ENCODE measurements at regions not wholly inside any gene's neighbourhood (a gene's known extent, or its start where the extent isn't known, plus 50 kb on each side); places are given as distances from the start of the nearest gene placed in this dataset.

DNA sequence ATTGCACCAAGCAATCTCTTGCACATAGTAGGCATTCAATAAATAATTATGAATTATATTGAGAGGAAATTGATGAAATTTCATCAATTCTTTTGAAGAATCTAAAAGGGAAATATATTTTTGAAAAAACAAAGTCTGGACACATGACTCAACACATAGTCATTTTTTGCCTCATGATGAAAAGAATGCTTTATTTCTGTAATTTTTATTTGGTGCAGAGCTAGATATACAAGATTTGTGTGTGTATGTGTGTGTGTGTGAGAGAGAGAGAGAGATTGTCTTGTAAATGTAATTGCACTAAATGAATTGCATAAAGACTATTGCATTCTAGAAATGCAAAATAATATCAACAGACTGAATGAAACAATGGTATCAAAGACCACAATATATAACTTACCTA is 206.2 kb upstream of the C1orf87 start:
- H3K27me3 ChIP-seq (ENCODE audit: control insufficient read depth, insufficient read depth, low read length) = no peaks in the 10 kb centered on the region
- DNase-seq (ENCODE audit: low read depth, low spot score) = no peak
- no peak for TF ChIP-seq CTCF (IDR thresholded peaks at IDR 0.05; ENCODE audit: low read depth, low read length)
- H3K9me3 ChIP-seq (ENCODE audit: control insufficient read depth, insufficient read depth, low read length) = no peaks in the 10 kb centered on the region
- ChIA-PET POLR2A (no interaction called here), CTCF (no interaction called here)
- H3K27ac ChIP-seq (ENCODE audit: low read depth, low read length) = no peak overlapping the region
- no peak overlapping the region for H3K4me3 ChIP-seq (ENCODE audit: low read depth, low read length)

DNA sequence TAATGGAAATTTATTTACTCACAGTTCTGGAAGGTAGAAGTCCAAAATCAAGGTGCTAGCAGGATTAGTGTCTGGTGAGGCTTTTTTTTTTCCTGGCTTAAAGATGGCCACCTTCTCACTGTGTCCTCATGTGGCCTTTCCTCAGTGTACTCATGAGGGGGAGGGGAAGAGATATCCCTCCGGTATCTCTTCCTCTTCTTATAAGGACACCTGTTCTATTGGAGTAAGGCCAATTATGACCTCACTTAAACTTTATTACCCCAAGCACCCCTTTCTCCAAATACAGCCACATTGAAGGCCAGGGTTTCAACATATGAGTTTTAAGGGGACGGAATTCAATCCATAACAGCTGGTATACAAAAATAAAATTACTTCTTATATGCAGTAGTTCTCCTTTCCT is 203.7 kb upstream of the C1orf87 start:
- no peaks in the 10 kb centered on the region for H3K9me3 ChIP-seq (ENCODE audit: control insufficient read depth, insufficient read depth, low read length)
- no peak overlapping the region for H3K4me3 ChIP-seq (ENCODE audit: low read depth, low read length)
- ChIA-PET CTCF (no interaction called here), POLR2A (no interaction called here)
- H3K27ac ChIP-seq (ENCODE audit: low read depth, low read length) = no peak overlapping the region
- no peak for DNase-seq (ENCODE audit: low read depth, low spot score)
- TF ChIP-seq CTCF (IDR thresholded peaks at IDR 0.05; ENCODE audit: low read depth, low read length) = no peak
- H3K27me3 ChIP-seq (ENCODE audit: control insufficient read depth, insufficient read depth, low read length) = no peaks in the 10 kb centered on the region

GRCh38 chr1:60274422-60275290 is 201.1 kb upstream of the C1orf87 start:
- H3K27me3 ChIP-seq (ENCODE audit: control insufficient read depth, insufficient read depth, low read length) = no peaks in the 10 kb centered on the region
- POLR2A ChIA-PET = no interaction called here
- no peak for DNase-seq (ENCODE audit: low read depth, low spot score)
- no peak overlapping the region for H3K4me3 ChIP-seq (ENCODE audit: low read depth, low read length)
- no peaks in the 10 kb centered on the region; the same call in 1 of the 2 replicates for H3K9me3 ChIP-seq (ENCODE audit: control insufficient read depth, insufficient read depth, low read length)
- CTCF ChIA-PET = interaction anchor here (1.3 kb wide), 1 partner anchor 303 kb away, joined by 5 read pairs; no protein-coding TSS in a partner anchor
- no peak overlapping the region for H3K27ac ChIP-seq (ENCODE audit: low read depth, low read length)
- TF ChIP-seq CTCF (IDR thresholded peaks at IDR 0.05; ENCODE audit: low read depth, low read length) = no peak

- TF ChIP-seq CTCF (IDR thresholded peaks at IDR 0.05; ENCODE audit: low read depth, low read length) = no peak
- no peak overlapping the region for H3K27ac ChIP-seq (ENCODE audit: low read depth, low read length)
- POLR2A ChIA-PET = no interaction called here
- no peaks in the 10 kb centered on the region; the same call in 1 of the 2 replicates for H3K9me3 ChIP-seq (ENCODE audit: control insufficient read depth, insufficient read depth, low read length)
- no peaks in the 10 kb centered on the region for H3K27me3 ChIP-seq (ENCODE audit: control insufficient read depth, insufficient read depth, low read length)
- CTCF ChIA-PET = interaction anchor here (0.9 to 1.3 kb wide), 2 partner anchors 302 kb away, joined by 3 to 5 read pairs; no protein-coding TSS in a partner anchor
- no peak for DNase-seq (ENCODE audit: low read depth, low spot score)
- no peak overlapping the region for H3K4me3 ChIP-seq (ENCODE audit: low read depth, low read length)
Measured at GRCh38 chr1:60273185-60273584, 199.6 kb upstream of the C1orf87 start.

DNA sequence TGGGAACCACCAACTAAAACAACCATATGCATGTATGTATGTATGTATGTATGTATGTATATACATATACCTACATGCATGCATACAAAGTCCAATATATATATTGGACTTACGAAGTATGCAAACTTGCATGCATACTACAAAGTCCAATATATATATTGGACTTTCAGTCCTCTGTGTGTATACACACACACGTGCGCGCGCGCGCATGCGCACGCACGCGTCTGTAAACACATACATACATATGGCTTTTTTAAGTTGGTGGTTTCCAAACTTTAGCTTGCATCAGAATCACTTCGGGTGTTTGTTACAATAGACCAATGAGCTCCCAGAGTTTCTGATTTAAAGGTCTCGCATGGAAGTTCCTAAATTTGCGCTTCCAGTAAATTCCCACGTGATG is 197.5 kb upstream of the C1orf87 start:
- CTCF ChIA-PET = interaction anchor here (1.4 to 5.0 kb wide), 2 partner anchors 10 to 300 kb away, joined by 3 to 29 read pairs; no protein-coding TSS in a partner anchor
- H3K27ac ChIP-seq (ENCODE audit: low read depth, low read length) = no peak overlapping the region
- no peaks in the 10 kb centered on the region for H3K27me3 ChIP-seq (ENCODE audit: control insufficient read depth, insufficient read depth, low read length)
- H3K9me3 ChIP-seq (ENCODE audit: control insufficient read depth, insufficient read depth, low read length) = no peaks in the 10 kb centered on the region; the same call in 1 of the 2 replicates
- H3K4me3 ChIP-seq (ENCODE audit: low read depth, low read length) = no peak overlapping the region
- POLR2A ChIA-PET = no interaction called here
- TF ChIP-seq CTCF (IDR thresholded peaks at IDR 0.05; ENCODE audit: low read depth, low read length) = no peak
- no peak for DNase-seq (ENCODE audit: low read depth, low spot score)
